ENCODE measurements at regions not wholly inside any gene's neighbourhood (a gene's known extent, or its start where the extent isn't known, plus 50 kb on each side); places are given as distances from the start of the nearest gene placed in this dataset.

DNA sequence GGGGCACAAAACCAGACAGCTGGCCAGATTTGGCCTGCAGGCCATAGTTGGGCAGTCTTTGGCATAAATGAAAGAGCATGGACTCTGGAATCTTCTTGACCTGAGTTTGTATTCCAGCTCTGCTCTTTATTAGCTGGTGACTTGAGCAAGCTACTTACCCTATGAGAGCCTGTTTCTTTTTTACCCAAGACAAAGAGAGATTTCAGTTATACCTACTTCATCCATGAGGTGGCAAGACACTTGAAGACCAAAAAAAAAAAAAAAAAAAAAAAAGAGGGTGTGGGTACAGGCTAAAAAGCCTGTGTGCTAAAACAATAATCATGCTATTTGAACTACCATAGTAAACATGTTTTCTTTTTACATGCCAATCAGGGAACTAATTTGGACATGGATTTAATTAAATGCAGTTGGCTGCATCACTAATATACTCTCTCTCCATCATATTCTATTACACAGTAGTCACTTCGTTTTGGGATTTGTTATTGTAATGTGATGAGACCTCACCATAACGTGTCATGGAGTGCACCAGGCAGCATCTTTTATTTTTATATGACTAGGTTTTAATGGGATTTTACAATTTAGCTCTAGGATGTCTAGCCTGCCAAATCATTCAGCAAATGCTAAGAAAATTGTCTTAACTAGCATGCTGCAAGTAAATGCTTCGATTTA is 109.2 kb upstream of the FHIT start:
- Mint-ChIP-seq H3K27me3 (ENCODE audit: insufficient read depth, unreplicated experiment) (peaks cover 9% of the 10 kb centered on the region), H3K4me1 (ENCODE audit: low read depth, unreplicated experiment) (no peaks in the 10 kb centered on the region), H3K27ac (ENCODE audit: unreplicated experiment) (no peak overlapping the region), H3K36me3 (ENCODE audit: insufficient read depth, unreplicated experiment) (no peaks in the 10 kb centered on the region), H3K4me3 (ENCODE audit: unreplicated experiment) (no peak overlapping the region), H3K9me3 (ENCODE audit: unreplicated experiment) (no peaks in the 10 kb centered on the region)
- TF ChIP-seq, protein P1, sequence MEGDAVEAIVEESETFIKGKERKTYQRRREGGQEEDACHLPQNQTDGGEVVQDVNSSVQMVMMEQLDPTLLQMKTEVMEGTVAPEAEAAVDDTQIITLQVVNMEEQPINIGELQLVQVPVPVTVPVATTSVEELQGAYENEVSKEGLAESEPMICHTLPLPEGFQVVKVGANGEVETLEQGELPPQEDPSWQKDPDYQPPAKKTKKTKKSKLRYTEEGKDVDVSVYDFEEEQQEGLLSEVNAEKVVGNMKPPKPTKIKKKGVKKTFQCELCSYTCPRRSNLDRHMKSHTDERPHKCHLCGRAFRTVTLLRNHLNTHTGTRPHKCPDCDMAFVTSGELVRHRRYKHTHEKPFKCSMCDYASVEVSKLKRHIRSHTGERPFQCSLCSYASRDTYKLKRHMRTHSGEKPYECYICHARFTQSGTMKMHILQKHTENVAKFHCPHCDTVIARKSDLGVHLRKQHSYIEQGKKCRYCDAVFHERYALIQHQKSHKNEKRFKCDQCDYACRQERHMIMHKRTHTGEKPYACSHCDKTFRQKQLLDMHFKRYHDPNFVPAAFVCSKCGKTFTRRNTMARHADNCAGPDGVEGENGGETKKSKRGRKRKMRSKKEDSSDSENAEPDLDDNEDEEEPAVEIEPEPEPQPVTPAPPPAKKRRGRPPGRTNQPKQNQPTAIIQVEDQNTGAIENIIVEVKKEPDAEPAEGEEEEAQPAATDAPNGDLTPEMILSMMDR (IDR thresholded peaks at IDR 0.05; ENCODE audit: insufficient read depth in 1 of 2, low read depth in 1 of 2, low read length in 1 of 2, severe bottlenecking in 1 of 2, unreplicated experiment in 1 of 2) = no peak
- no peaks in the 10 kb centered on the region for H3K4me1 ChIP-seq
- CTCF ChIA-PET = interaction anchor here (0.6 to 0.7 kb wide), 2 partner anchors 417 to 426 kb away, joined by 6 to 11 read pairs; no protein-coding TSS in a partner anchor
- DNase-seq = no peak
- H3K27me3 ChIP-seq (replicated peaks; ENCODE audit: control insufficient read depth, insufficient read depth, low read length) = no peaks in the 10 kb centered on the region
- intact Hi-C loops (cut with micrococcal nuclease; ENCODE audit: unreplicated experiment) = no loop called here
- BruUV-seq (replicated peaks) = no TSS peak
- H3K4me3 ChIP-seq (ENCODE audit: low read depth, low read length) = no peak overlapping the region
- H3K36me3 ChIP-seq (ENCODE audit: control insufficient read depth, insufficient read depth, low read length) = no peaks in the 10 kb centered on the region
- no peaks in the 10 kb centered on the region for H3K9me3 ChIP-seq
- POLR2A ChIA-PET = no interaction called here

DNA sequence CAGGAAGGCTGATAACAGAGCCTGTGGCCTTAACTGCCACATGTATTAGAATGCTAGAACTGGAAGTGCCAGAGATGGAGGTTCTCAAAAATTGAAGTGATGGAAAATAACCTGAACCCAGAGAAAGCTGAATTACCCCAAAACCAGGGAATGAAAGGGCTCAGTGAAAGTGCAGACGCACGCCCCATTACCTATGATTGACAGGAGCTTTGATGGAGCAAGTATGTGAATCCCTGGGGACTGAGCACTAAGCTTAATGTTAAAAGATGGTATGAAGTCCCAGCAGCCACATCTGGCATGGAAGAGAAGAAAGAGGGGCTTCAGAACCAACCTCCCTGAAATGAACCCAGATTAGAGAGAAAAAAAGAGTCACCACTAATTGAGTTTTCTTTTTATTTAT is 118.4 kb upstream of the FHIT start:
- Mint-ChIP-seq H3K36me3 (ENCODE audit: insufficient read depth, unreplicated experiment) (no peaks in the 10 kb centered on the region), H3K27ac (ENCODE audit: unreplicated experiment) (no peak overlapping the region), H3K4me1 (ENCODE audit: low read depth, unreplicated experiment) (no peaks in the 10 kb centered on the region), H3K9me3 (ENCODE audit: unreplicated experiment) (no peaks in the 10 kb centered on the region), H3K27me3 (ENCODE audit: insufficient read depth, unreplicated experiment) (no peaks in the 10 kb centered on the region), H3K4me3 (ENCODE audit: unreplicated experiment) (no peak overlapping the region)
- no peak overlapping the region for H3K4me3 ChIP-seq (ENCODE audit: low read depth, low read length)
- CTCF ChIA-PET = no interaction called here
- H3K36me3 ChIP-seq (ENCODE audit: control insufficient read depth, insufficient read depth, low read length) = no peaks in the 10 kb centered on the region
- intact Hi-C loops (cut with micrococcal nuclease; ENCODE audit: unreplicated experiment) = loop anchor here (2.0 to 10.0 kb wide), 3 partner anchors 197 to 615 kb away; no protein-coding TSS in a partner anchor
- no TSS peak for BruUV-seq (replicated peaks)
- H3K27me3 ChIP-seq (replicated peaks; ENCODE audit: control insufficient read depth, insufficient read depth, low read length) = no peaks in the 10 kb centered on the region
- POLR2A ChIA-PET = no interaction called here
- H3K9me3 ChIP-seq = no peaks in the 10 kb centered on the region
- TF ChIP-seq, protein P1 (IDR thresholded peaks at IDR 0.05; ENCODE audit: insufficient read depth in 1 of 2, low read depth in 1 of 2, low read length in 1 of 2, severe bottlenecking in 1 of 2, unreplicated experiment in 1 of 2) = no peak
- H3K4me1 ChIP-seq = no peaks in the 10 kb centered on the region
- no peak for DNase-seq

DNA sequence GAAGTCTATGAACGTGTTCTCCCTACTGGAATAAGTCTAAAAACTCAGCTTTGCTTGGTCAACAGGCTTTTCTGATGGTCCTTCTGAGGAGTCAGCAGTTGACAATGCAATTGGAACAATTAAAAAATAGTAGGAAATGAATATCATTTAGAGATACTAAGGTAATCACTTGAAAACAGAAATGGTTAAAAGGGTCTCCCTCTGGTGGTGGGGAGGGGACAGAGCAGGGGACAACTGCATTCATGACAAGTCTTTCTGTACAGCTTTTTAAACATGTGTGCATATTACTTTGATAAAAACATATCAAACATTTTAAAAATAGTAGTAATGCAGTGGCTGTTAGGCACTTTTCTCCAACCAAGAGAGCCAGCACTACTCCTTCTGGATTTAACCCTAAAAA is 119.9 kb upstream of the FHIT start:
- H3K4me3 Mint-ChIP-seq (ENCODE audit: unreplicated experiment) = no peak overlapping the region
- intact Hi-C loops (cut with micrococcal nuclease; ENCODE audit: unreplicated experiment) = loop anchor here (1.0 to 10.0 kb wide), 4 partner anchors 199 to 789 kb away; no protein-coding TSS in a partner anchor

More for the DNA sequence above, 119.9 kb upstream of the FHIT start:
- CTCF ChIA-PET = interaction anchor here (1.3 kb wide), 1 partner anchor 56 kb away, joined by 3 read pairs; no protein-coding TSS in a partner anchor
- H3K27me3 Mint-ChIP-seq (ENCODE audit: insufficient read depth, unreplicated experiment) = no peaks in the 10 kb centered on the region
- no TSS peak for BruUV-seq (replicated peaks)
- Histone ChIP-seq H3K36me3 (ENCODE audit: control insufficient read depth, insufficient read depth, low read length) (no peaks in the 10 kb centered on the region), H3K4me1 (no peaks in the 10 kb centered on the region), H3K4me3 (ENCODE audit: low read depth, low read length) (no peak overlapping the region), H3K9me3 (no peaks in the 10 kb centered on the region), H3K27me3 (replicated peaks; ENCODE audit: control insufficient read depth, insufficient read depth, low read length) (no peaks in the 10 kb centered on the region)
- H3K9me3 Mint-ChIP-seq (ENCODE audit: unreplicated experiment) = no peaks in the 10 kb centered on the region
- no peak overlapping the region for H3K27ac Mint-ChIP-seq (ENCODE audit: unreplicated experiment)
- H3K4me1 Mint-ChIP-seq (ENCODE audit: low read depth, unreplicated experiment) = no peaks in the 10 kb centered on the region
- POLR2A ChIA-PET = no interaction called here
- no peaks in the 10 kb centered on the region for H3K36me3 Mint-ChIP-seq (ENCODE audit: insufficient read depth, unreplicated experiment)
- TF ChIP-seq, protein P1 (IDR thresholded peaks at IDR 0.05; ENCODE audit: insufficient read depth in 1 of 2, low read depth in 1 of 2, low read length in 1 of 2, severe bottlenecking in 1 of 2, unreplicated experiment in 1 of 2) = peak; percentile 67 to 76
- DNase-seq = peak in 1 of 2 experiments; percentile 46
